Stimulated activated CD4-positive, alpha-beta T cell treated with anti-CD3 and anti-CD28 coated beads, TNF-alpha, amount 100 ng/mL, for 1 hour (primary cell): ENCODE measurements at regions not wholly inside any gene's neighbourhood (a gene's known extent, or its start where the extent isn't known, plus 50 kb on each side); places are given as distances from the start of the nearest gene placed in this dataset.
"Not testable (repeated sequence)": the region's sequence is repeated elsewhere in the genome, so short reads cannot be mapped to it uniquely, and the experiment has no call there.

Experiments used
- DNase-seq, 3 donors: peaks; one replicate each; pipeline ENCODE4 v3.0.0-alpha.2; 2020; ENCODE audit warnings: low read depth in 3 of 3, low spot score in 1 of 3

GRCh38 chr6:157727629-157728182 lies 95.3 kb upstream of the SNX9 start:
- DNase-seq, result no peak

GRCh38 chr6:157728183-157728881 lies 94.7 kb upstream of the SNX9 start:
- DNase-seq, result no peak

GRCh38 chr6:157731221-157731620 lies 91.8 kb upstream of the SNX9 start:
- DNase-seq, result no peak

GRCh38 chr6:157732007-157732406 lies 91.0 kb upstream of the SNX9 start:
- DNase-seq, result no peak

GRCh38 chr6:157732416-157733161 lies 90.5 kb upstream of the SNX9 start:
- DNase-seq, result no peak

- DNase-seq, result not testable (repeated sequence)
Measured at GRCh38 chr6:157736555-157736954, 86.5 kb upstream of the SNX9 start.

- DNase-seq, result no peak
Measured at GRCh38 chr6:157741321-157741947, 81.6 kb upstream of the SNX9 start.

GRCh38 chr6:157741948-157742556 lies 81.0 kb upstream of the SNX9 start:
- no peak for DNase-seq

GRCh38 chr6:157744102-157744601 lies 78.9 kb upstream of the SNX9 start:
- no peak for DNase-seq

GRCh38 chr6:157746897-157747296 lies 76.1 kb upstream of the SNX9 start:
- no peak for DNase-seq

GRCh38 chr6:157747370-157747769 lies 75.7 kb upstream of the SNX9 start:
- no peak for DNase-seq

- DNase-seq, result no peak
Measured at GRCh38 chr6:157748839-157749571, 74.0 kb upstream of the SNX9 start.

- DNase-seq, result not testable (repeated sequence)
Measured at GRCh38 chr6:157750973-157751372, 72.1 kb upstream of the SNX9 start.

- DNase-seq, result no peak
Measured at GRCh38 chr6:157751547-157752200, 71.4 kb upstream of the SNX9 start.

GRCh38 chr6:157752879-157753278 lies 70.2 kb upstream of the SNX9 start:
- not testable (repeated sequence) for DNase-seq

- DNase-seq, result no peak
Measured at GRCh38 chr6:157753291-157753690, 69.8 kb upstream of the SNX9 start.

- DNase-seq, result not testable (repeated sequence)
Measured at GRCh38 chr6:157753801-157754200, 69.2 kb upstream of the SNX9 start.

GRCh38 chr6:157754351-157754750 lies 68.7 kb upstream of the SNX9 start:
- no peak for DNase-seq

GRCh38 chr6:157755032-157755745 lies 67.9 kb upstream of the SNX9 start:
- DNase-seq, result no peak
